ENCODE measurements at regions not wholly inside any gene's neighbourhood (a gene's known extent, or its start where the extent isn't known, plus 50 kb on each side); places are given as distances from the start of the nearest gene placed in this dataset.

- Histone ChIP-seq H3K27ac (no peak overlapping the region), H3K9me3 (no peaks in the 10 kb centered on the region), H3K27me3 (no peaks in the 10 kb centered on the region), H3K36me3 (no peaks in the 10 kb centered on the region), H3K4me3 (replicated peaks in 1 of 3) (no peak overlapping the region), H3K4me1 (no peaks in the 10 kb centered on the region)
- DNase-seq: no peak
- no peak for TF ChIP-seq POLR2A (IDR thresholded peaks at IDR 0.05)
- no peak for TF ChIP-seq CTCF (IDR thresholded peaks at IDR 0.05)
- intact Hi-C loops (cut with DNase I): no loop called here
- WGBS, 2 donors: 62 to 66% methylated on average over 4 of the region's 4 CpGs
Measured at GRCh38 chr15:96746665-96747064, 416.2 kb downstream of the NR2F2 start.

GRCh38 chr15:96747291-96747690 lies 416.8 kb downstream of the NR2F2 start:
- intact Hi-C loops (cut with DNase I): no loop called here
- DNase-seq: no peak
- no peaks in the 10 kb centered on the region for H3K9me3 ChIP-seq
- no peaks in the 10 kb centered on the region for H3K27me3 ChIP-seq
- H3K27ac ChIP-seq: no peak overlapping the region
- 74 to 82% methylated on average over 4 of the region's 4 CpGs for WGBS, 2 donors
- H3K36me3 ChIP-seq: no peaks in the 10 kb centered on the region
- no peaks in the 10 kb centered on the region for H3K4me1 ChIP-seq
- no peak for TF ChIP-seq CTCF (IDR thresholded peaks at IDR 0.05)
- no peak for TF ChIP-seq POLR2A (IDR thresholded peaks at IDR 0.05)
- H3K4me3 ChIP-seq (replicated peaks in 1 of 3): no peak overlapping the region

- no peak for DNase-seq
- Histone ChIP-seq H3K27me3 (no peaks in the 10 kb centered on the region), H3K36me3 (no peaks in the 10 kb centered on the region), H3K27ac (no peak overlapping the region), H3K4me1 (no peaks in the 10 kb centered on the region), H3K9me3 (no peaks in the 10 kb centered on the region), H3K4me3 (replicated peaks in 1 of 3) (no peak overlapping the region)
- TF ChIP-seq POLR2A (IDR thresholded peaks at IDR 0.05) (no peak), CTCF (IDR thresholded peaks at IDR 0.05) (no peak)
- intact Hi-C loops (cut with DNase I): no loop called here
- 72 to 81% methylated on average over 3 of the region's 3 CpGs for WGBS, 2 donors
Measured at GRCh38 chr15:96750361-96750760, 419.9 kb downstream of the NR2F2 start.

GRCh38 chr15:96756146-96756545 lies 425.6 kb downstream of the NR2F2 start:
- H3K36me3 ChIP-seq: no peaks in the 10 kb centered on the region
- no peak for DNase-seq
- intact Hi-C loops (cut with DNase I): no loop called here
- no peak overlapping the region for H3K4me3 ChIP-seq (replicated peaks in 1 of 3)
- no peak overlapping the region for H3K27ac ChIP-seq
- H3K27me3 ChIP-seq: no peaks in the 10 kb centered on the region
- no peaks in the 10 kb centered on the region for H3K4me1 ChIP-seq
- 64 to 80% methylated on average over 3 of the region's 3 CpGs for whole genome bisulfite sequencing, 2 donors
- TF ChIP-seq POLR2A (IDR thresholded peaks at IDR 0.05) (no peak), CTCF (IDR thresholded peaks at IDR 0.05) (no peak)
- no peaks in the 10 kb centered on the region for H3K9me3 ChIP-seq

GRCh38 chr15:96756656-96757055 lies 426.2 kb downstream of the NR2F2 start:
- intact Hi-C loops (cut with DNase I): no loop called here
- Histone ChIP-seq H3K4me1 (no peaks in the 10 kb centered on the region), H3K27me3 (no peaks in the 10 kb centered on the region), H3K4me3 (replicated peaks in 1 of 3) (no peak overlapping the region), H3K36me3 (no peaks in the 10 kb centered on the region), H3K9me3 (no peaks in the 10 kb centered on the region), H3K27ac (no peak overlapping the region)
- TF ChIP-seq CTCF (IDR thresholded peaks at IDR 0.05) (no peak), POLR2A (IDR thresholded peaks at IDR 0.05) (no peak)
- WGBS, 2 donors: 76 to 79% methylated on average over 15 of the region's 15 CpGs
- no peak for DNase-seq

All from thyroid gland (tissue), 4 donors.